ENCODE measurements at regions not wholly inside any gene's neighbourhood (a gene's known extent, or its start where the extent isn't known, plus 50 kb on each side); places are given as distances from the start of the nearest gene placed in this dataset.

DNA sequence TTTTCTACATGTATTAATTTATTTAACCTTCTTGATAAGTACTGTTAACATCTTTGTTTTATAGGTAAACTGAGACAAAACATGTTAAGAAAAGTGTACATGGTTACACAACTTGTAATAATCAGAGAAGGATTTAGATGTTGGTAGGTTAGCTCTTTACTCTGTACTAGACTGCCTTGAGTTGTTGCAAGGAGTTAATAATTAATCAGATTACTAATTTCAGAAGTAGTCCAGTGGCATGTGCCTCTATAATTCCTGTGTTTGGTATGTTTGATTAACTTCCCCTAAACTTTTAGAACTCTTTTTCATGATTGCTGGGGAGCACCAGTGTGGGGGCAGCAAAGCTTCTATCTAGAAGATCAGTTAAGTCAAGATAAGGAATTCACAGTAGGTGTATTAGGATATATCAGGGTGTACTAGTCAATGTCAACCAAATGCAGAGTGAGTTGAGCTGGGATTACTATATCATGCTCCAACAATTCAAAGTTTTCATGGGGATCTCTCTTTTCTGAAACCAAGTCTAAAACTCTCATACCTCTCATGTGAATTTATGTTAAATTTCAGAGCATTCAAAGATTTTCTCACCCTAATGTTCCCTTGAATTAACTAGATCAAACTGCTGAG, 129.7 kb upstream of the AHI1 start:
- Histone ChIP-seq H3K27me3 (ENCODE audit: insufficient read depth, poor library complexity, severe bottlenecking) (no peaks in the 10 kb centered on the region), H3K4me3 (ENCODE audit: severe bottlenecking) (no peak overlapping the region), H3K36me3 (ENCODE audit: low read depth) (no peaks in the 10 kb centered on the region), H3K9me3 (ENCODE audit: severe bottlenecking) (peaks cover 1% of the 10 kb centered on the region), H3K4me1 (ENCODE audit: insufficient read depth, poor library complexity, severe bottlenecking) (no peaks in the 10 kb centered on the region), H3K27ac (ENCODE audit: poor library complexity, severe bottlenecking) (no peak overlapping the region)
- ATAC-seq (ENCODE audit: low read depth) (no peak), DNase-seq (ENCODE audit: low spot score) (no peak)
- TF ChIP-seq, protein P1, sequence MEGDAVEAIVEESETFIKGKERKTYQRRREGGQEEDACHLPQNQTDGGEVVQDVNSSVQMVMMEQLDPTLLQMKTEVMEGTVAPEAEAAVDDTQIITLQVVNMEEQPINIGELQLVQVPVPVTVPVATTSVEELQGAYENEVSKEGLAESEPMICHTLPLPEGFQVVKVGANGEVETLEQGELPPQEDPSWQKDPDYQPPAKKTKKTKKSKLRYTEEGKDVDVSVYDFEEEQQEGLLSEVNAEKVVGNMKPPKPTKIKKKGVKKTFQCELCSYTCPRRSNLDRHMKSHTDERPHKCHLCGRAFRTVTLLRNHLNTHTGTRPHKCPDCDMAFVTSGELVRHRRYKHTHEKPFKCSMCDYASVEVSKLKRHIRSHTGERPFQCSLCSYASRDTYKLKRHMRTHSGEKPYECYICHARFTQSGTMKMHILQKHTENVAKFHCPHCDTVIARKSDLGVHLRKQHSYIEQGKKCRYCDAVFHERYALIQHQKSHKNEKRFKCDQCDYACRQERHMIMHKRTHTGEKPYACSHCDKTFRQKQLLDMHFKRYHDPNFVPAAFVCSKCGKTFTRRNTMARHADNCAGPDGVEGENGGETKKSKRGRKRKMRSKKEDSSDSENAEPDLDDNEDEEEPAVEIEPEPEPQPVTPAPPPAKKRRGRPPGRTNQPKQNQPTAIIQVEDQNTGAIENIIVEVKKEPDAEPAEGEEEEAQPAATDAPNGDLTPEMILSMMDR (IDR thresholded peaks at IDR 0.05; ENCODE audit: poor library complexity, severe bottlenecking) = no peak

DNA sequence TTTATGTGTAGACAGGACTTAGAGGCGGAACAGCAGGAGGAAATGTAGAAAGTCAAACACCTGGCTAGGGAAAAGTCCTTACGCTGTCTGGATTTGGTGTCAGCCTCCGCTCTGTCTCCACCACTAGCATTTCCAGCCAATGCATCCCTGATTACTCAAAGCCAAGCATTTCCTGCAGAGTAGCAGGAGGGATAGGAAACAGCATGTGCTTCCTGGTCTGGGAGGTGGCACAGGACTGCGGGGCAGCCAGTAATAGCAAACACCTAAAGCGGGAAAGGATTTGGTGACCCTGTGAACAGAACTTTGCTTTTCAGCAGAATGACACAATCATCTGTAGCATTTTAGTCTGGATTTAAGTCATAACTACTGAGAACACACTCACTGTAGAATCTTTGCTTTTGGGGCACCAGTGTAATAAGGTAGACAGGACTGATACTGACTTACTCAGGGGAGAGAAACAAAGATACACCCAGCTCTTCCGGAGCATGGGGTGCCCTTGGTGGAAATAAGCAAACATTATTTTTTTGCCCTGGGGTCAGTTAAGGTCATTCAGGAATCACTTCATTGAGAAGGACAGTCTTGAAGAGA, 133.3 kb upstream of the AHI1 start:
- ATAC-seq (ENCODE audit: low read depth) = no peak
- Histone ChIP-seq H3K4me3 (ENCODE audit: severe bottlenecking) (no peak overlapping the region), H3K27me3 (ENCODE audit: insufficient read depth, poor library complexity, severe bottlenecking) (peaks cover 2% of the 10 kb centered on the region), H3K9me3 (ENCODE audit: severe bottlenecking) (peaks cover 1% of the 10 kb centered on the region), H3K36me3 (ENCODE audit: low read depth) (no peaks in the 10 kb centered on the region), H3K4me1 (ENCODE audit: insufficient read depth, poor library complexity, severe bottlenecking) (no peaks in the 10 kb centered on the region), H3K27ac (ENCODE audit: poor library complexity, severe bottlenecking) (no peak overlapping the region)
- no peak for DNase-seq (ENCODE audit: low spot score)
- TF ChIP-seq, protein P1 (IDR thresholded peaks at IDR 0.05; ENCODE audit: poor library complexity, severe bottlenecking) = no peak

DNA sequence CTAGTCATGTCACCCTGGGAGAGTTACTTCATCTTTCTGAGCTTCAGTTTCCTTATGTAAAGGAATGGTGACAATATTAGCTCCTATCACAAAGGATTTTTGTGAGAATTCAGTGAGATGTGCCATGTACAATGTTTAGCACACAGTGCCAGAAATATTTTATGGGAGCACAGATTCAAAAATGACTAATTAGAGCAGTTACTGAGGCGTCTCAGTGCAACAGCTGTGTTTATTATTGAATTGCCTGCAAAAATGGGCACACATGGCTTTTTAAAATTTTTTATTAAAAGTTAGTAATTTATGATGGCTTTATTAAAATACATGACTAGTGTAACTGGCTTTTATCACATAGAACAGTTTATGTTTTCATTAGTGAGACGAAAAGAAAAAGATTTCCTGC, 134.3 kb upstream of the AHI1 start:
- Histone ChIP-seq H3K9me3 (ENCODE audit: severe bottlenecking) (peaks cover 1% of the 10 kb centered on the region), H3K36me3 (ENCODE audit: low read depth) (no peaks in the 10 kb centered on the region), H3K4me3 (ENCODE audit: severe bottlenecking) (no peak overlapping the region), H3K27me3 (ENCODE audit: insufficient read depth, poor library complexity, severe bottlenecking) (peaks cover 2% of the 10 kb centered on the region), H3K4me1 (ENCODE audit: insufficient read depth, poor library complexity, severe bottlenecking) (no peaks in the 10 kb centered on the region), H3K27ac (ENCODE audit: poor library complexity, severe bottlenecking) (no peak overlapping the region)
- TF ChIP-seq, protein P1 (IDR thresholded peaks at IDR 0.05; ENCODE audit: poor library complexity, severe bottlenecking) = no peak
- no peak for ATAC-seq (ENCODE audit: low read depth)
- no peak for DNase-seq (ENCODE audit: low spot score)

DNA sequence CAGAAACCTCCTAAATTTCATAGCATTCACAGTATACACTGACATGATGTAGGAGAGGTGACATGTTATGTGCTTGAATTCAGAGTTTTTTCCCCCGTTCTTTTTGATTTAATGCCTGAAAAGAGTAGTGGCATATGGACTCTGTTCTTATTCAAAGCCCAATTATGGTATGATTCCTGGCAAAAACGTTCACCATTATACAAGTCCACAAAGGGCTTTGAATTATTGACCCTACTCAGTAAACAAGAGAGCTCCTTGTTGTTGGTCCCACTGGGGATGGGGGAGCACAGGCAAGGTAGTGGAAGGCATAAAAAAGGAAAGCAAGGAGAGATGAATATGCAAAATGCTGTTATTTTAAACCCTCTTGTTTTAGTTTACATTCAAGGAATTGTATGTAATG, 136.0 kb upstream of the AHI1 start:
- ATAC-seq (ENCODE audit: low read depth) = no peak
- peaks cover 2% of the 10 kb centered on the region for H3K27me3 ChIP-seq (ENCODE audit: insufficient read depth, poor library complexity, severe bottlenecking)
- H3K9me3 ChIP-seq (ENCODE audit: severe bottlenecking) = no peaks in the 10 kb centered on the region
- no peak for DNase-seq (ENCODE audit: low spot score)
- no peak overlapping the region for H3K4me3 ChIP-seq (ENCODE audit: severe bottlenecking)
- H3K4me1 ChIP-seq (ENCODE audit: insufficient read depth, poor library complexity, severe bottlenecking) = no peaks in the 10 kb centered on the region
- H3K36me3 ChIP-seq (ENCODE audit: low read depth) = no peaks in the 10 kb centered on the region
- TF ChIP-seq, protein P1 (IDR thresholded peaks at IDR 0.05; ENCODE audit: poor library complexity, severe bottlenecking) = no peak
- no peak overlapping the region for H3K27ac ChIP-seq (ENCODE audit: poor library complexity, severe bottlenecking)

DNA sequence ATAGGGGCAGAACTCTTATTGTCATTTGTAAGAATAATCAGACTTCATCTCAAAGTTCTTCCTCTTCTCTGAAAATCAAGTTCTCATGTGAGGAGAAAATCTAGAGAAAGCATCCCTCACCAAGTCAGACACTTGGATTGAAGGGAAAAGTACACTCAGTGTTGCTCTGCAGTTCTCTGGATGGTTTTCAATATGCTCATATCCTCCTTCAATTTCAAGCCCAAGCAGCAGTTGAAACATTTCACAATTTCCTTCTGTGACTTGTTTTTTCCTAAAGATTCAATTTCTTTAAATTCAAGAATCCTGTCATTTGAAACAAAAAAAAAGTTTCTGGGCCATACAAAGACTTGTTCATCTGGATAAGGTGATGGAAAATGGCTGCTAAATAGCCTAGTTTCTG, 140.2 kb upstream of the AHI1 start:
- Histone ChIP-seq H3K4me3 (ENCODE audit: severe bottlenecking) (no peak overlapping the region), H3K4me1 (ENCODE audit: insufficient read depth, poor library complexity, severe bottlenecking) (no peaks in the 10 kb centered on the region), H3K36me3 (ENCODE audit: low read depth) (no peaks in the 10 kb centered on the region), H3K27ac (ENCODE audit: poor library complexity, severe bottlenecking) (no peak overlapping the region), H3K27me3 (ENCODE audit: insufficient read depth, poor library complexity, severe bottlenecking) (peaks cover 2% of the 10 kb centered on the region), H3K9me3 (ENCODE audit: severe bottlenecking) (no peaks in the 10 kb centered on the region)
- ATAC-seq (ENCODE audit: low read depth) (no peak), DNase-seq (ENCODE audit: low spot score) (no peak)
- TF ChIP-seq, protein P1 (IDR thresholded peaks at IDR 0.05; ENCODE audit: poor library complexity, severe bottlenecking) = no peak
